K562 (cell line): ENCODE measurements at regions not wholly inside any gene's neighbourhood (a gene's known extent, or its start where the extent isn't known, plus 50 kb on each side); places are given as distances from the start of the nearest gene placed in this dataset.

Experiments used
- CHD4 ChIP-seq: fragments of 200-600 bp; sonication (generic); IDR thresholded peaks from 3 replicates; pipeline ENCODE4 v1.6.1; 2012; ENCODE audit warnings: low read depth, mild to moderate bottlenecking, mixed read lengths, low read length, inconsistent platforms; ENCODE audit not compliant: insufficient read depth, insufficient replicate concordance, poor library complexity, severe bottlenecking
- FOS ChIP-seq: IDR thresholded peaks from 3 replicates; pipeline ENCODE4 v1.6.1; 2011; ENCODE audit not compliant: insufficient read length; ENCODE audit errors: extremely low read depth
- FOXK1 ChIP-seq: sonication (generic); formaldehyde crosslinking; IDR thresholded peaks from 2 replicates; pipeline ENCODE4 v1.8.0; 2022; ENCODE audit warnings: missing genetic modification reagents, mild to moderate bottlenecking, borderline replicate concordance
- IFI16 ChIP-seq: fragments of 250-450 bp; sonication (Bioruptor Pico); IDR thresholded peaks from 2 replicates; pipeline ENCODE4 v2.1.2; 2022; ENCODE audit warnings: mild to moderate bottlenecking, inconsistent platforms
- JUN ChIP-seq, 2 experiments: sonication (generic) in 1 of 2; formaldehyde crosslinking in 1 of 2; IDR thresholded peaks; 2 replicates each; pipeline versions ENCODE4 v1.6.1 to v1.8.0; 2012 to 2022; ENCODE audit warnings: borderline replicate concordance in 2 of 2, mild to moderate bottlenecking in 2 of 2, improper control_type of control experiment in 1 of 2, low read depth in 1 of 2, low read length in 1 of 2, missing genetic modification reagents in 1 of 2
- MXI1 ChIP-seq: IDR thresholded peaks from 2 replicates; pipeline ENCODE4 v1.6.1; 2011; ENCODE audit warnings: low read depth, mild to moderate bottlenecking, improper control_type of control experiment, low read length
- ZKSCAN8 ChIP-seq: fragments of 200-800 bp; sonication (Bioruptor generic); IDR thresholded peaks from 2 replicates; pipeline ENCODE4 v1.6.1; 2016; ENCODE audit warnings: missing genetic modification characterization, missing compliant biosample characterization

DNA sequence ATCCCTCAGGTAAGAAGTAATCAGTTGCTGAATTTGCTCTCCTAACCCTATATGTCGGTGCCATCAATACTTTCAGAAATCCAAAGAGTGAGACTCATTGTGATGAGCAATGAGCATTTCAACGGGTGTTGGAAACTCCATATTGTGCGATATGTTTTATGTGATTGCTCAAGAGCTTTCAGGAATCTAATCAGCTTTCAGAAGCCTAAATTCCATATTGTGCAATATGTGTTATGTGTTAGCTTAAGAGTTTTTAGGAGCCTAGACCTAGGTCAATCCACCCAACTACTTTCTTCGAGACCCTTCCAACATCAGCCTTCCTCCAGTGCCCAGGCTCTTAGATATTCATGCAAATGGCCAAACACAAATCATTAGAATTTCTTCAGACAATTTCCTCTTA is 277.3 kb downstream of the DSC3 start:
- no peak for TF ChIP-seq JUN (IDR thresholded peaks at IDR 0.05; ENCODE audit: borderline replicate concordance, low read depth, low read length)
- TF ChIP-seq JUN (CRISPR knock-in tag; IDR thresholded peaks at IDR 0.05; ENCODE audit: borderline replicate concordance) = no peak
- no peak for TF ChIP-seq FOS
- TF ChIP-seq CHD4 = no peak
- TF ChIP-seq ZKSCAN8 = no peak
- TF ChIP-seq IFI16 (CRISPR knock-in tag) = no peak
- no peak for TF ChIP-seq FOXK1 (CRISPR knock-in tag)
- no peak for TF ChIP-seq MXI1
